GM12892 (cell line): ENCODE measurements at regions not wholly inside any gene's neighbourhood (a gene's known extent, or its start where the extent isn't known, plus 50 kb on each side); places are given as distances from the start of the nearest gene placed in this dataset.

Experiments used
- POLR2A ChIP-seq: IDR thresholded peaks from 2 replicates; pipeline ENCODE4 v1.6.1; 2011; ENCODE audit warnings: low read depth, low read length, control low read depth
- TAF1 ChIP-seq: IDR thresholded peaks from 2 replicates; pipeline ENCODE4 v1.6.1; 2011; ENCODE audit warnings: low read depth, mild to moderate bottlenecking, control low read depth, low read length, borderline replicate concordance

DNA sequence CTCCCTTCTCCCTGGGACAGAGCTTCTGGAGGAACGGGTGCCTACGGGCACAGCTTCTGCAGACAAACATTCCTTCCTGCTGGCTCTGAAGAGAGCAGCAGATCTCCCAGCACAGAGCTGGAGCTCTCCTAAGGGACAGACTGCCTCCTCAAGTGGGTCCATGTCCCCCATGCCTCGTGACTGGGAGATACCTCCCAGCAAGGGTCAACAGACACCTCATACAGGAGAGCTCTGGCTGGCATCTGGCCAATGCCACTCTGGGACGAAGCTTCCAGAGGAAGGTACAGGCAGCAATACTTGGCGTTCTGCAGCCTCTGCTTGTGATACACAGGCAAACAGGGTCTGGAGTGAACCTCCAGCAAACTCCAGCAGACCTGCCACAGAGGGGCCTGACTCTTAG, 227.9 kb downstream of the SPATA31D1 start:
- TF ChIP-seq POLR2A = no peak
- TF ChIP-seq TAF1 = no peak
